ENCODE measurements at regions not wholly inside any gene's neighbourhood (a gene's known extent, or its start where the extent isn't known, plus 50 kb on each side); places are given as distances from the start of the nearest gene placed in this dataset.
"Not testable (repeated sequence)": the region's sequence is repeated elsewhere in the genome, so short reads cannot be mapped to it uniquely, and the experiment has no call there.

DNA sequence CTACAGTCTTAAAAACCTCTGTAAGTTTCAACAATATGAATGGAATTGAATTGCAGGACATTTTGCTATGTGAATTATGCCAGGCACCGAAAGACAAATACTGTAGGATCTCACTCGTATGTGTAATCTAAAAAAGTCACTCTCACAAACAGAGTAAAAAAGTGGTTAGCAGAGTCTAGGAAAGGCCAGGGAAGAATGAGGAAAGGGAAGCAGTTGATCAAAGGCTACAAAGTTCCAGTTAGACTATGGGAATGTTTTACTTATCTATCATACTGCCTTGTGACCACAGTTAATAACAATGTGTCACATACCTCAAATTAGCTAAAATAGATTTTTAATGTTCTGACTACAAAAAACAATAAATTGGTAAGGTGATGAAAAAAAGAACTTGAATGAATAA, 565.4 kb upstream of the BRINP3 start:
- in situ Hi-C loops (cut with HindIII; ENCODE audit: low pct_unique_long_range_greater_than_20kb, low sequenced_read_pairs) = no loop called here
- no peak for DNase-seq (ENCODE audit: low read depth, low spot score)

DNA sequence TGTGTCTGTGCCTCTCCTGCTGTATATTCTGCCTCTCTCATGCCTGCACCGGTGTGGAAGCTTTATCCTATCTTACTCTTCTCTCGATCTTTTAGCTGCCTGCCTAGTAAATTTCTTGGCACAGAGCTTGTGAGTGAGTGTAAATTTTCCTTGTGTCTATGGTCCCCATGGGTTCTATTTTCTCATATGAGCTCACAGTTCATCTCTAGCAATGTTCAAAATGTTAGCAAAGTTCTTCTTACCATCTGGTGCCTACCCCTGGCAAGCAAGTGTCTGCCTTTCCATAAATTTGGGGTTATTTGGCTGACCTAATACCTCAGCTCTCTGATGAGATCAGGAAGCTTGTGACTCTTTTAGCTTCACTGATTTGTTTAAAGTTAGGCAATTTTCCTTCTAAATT, 572.1 kb upstream of the BRINP3 start:
- no peak for DNase-seq (ENCODE audit: low read depth, low spot score)
- in situ Hi-C loops (cut with HindIII; ENCODE audit: low pct_unique_long_range_greater_than_20kb, low sequenced_read_pairs) = no loop called here

DNA sequence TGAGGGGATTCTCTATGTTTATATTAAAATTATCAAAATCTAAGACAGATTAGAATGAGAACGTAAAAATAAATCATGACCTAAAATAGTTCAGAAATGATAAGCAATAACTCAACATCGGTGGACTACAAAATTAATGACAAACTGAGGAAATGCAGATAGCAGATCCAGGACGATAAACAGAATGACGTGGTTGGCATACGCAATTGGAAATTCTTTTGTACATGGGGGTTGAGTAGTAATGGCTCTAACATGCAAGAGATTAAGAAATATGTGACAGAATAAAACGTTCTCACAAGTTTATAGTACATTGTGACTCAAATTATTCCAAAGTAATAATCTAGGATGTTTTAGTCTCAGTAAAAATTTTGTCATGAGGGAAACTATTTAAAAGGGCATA, 575.2 kb upstream of the BRINP3 start:
- no peak for DNase-seq (ENCODE audit: low read depth, low spot score)
- in situ Hi-C loops (cut with HindIII; ENCODE audit: low pct_unique_long_range_greater_than_20kb, low sequenced_read_pairs) = no loop called here

DNA sequence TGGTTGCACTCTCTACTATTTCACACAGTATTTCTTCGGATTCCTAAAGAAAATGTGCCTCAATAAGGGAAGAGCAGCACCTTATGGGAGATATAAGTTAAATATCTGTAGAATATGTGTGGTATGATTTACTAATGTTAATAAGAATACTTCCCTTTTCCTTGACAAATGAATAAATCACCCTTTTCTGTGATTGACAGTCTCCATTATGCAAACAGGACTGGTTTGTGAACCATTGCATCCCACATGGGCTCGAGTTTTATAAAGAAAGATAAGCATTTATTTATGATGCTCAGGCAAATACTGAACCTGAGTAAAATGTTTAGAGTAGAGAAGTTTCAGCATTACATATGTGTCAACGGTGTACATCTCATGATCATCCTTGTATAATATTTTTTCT, 587.7 kb upstream of the BRINP3 start:
- in situ Hi-C loops (cut with HindIII; ENCODE audit: low pct_unique_long_range_greater_than_20kb, low sequenced_read_pairs) = no loop called here
- DNase-seq (ENCODE audit: low read depth, low spot score) = no peak

DNA sequence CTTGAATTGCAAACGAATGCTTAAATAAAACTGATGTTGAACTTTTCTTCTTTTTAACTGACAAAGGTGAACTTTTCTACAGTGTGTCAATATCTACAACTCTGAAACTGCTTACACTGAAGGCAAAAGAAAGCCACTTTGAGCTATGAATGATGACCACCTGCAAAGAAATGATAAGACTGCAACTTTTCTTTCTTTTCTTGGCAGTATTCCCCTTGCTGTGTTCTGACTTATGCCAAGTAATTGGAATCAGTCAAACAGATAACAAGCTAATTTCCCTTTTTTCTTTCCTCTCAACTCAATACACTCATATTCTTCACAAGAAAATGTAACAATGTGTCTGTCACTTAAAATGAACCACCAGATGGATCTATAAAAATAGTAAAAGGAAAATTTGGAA, 588.1 kb upstream of the BRINP3 start:
- in situ Hi-C loops (cut with HindIII; ENCODE audit: low pct_unique_long_range_greater_than_20kb, low sequenced_read_pairs) = no loop called here
- DNase-seq (ENCODE audit: low read depth, low spot score) = no peak

DNA sequence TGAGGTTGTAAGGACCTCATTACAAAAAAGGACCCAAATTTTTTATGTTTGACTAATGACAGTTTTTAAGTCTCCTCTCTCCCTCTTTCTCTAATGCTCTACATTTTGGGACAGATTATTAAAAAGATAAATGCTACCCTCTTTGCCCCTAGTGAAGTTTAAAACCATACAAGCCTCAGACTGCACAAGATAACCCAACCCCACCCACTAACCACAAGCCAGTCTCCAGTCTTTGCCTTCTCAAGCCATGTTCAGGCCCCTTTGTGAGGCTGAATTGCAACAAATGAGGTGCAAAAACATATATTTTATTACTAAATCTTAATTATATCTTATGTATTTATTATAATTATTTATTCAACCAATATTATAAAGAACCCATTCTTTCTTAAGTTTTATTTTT, 597.2 kb upstream of the BRINP3 start:
- DNase-seq (ENCODE audit: low read depth, low spot score) = no peak
- in situ Hi-C loops (cut with HindIII; ENCODE audit: low pct_unique_long_range_greater_than_20kb, low sequenced_read_pairs) = no loop called here

DNA sequence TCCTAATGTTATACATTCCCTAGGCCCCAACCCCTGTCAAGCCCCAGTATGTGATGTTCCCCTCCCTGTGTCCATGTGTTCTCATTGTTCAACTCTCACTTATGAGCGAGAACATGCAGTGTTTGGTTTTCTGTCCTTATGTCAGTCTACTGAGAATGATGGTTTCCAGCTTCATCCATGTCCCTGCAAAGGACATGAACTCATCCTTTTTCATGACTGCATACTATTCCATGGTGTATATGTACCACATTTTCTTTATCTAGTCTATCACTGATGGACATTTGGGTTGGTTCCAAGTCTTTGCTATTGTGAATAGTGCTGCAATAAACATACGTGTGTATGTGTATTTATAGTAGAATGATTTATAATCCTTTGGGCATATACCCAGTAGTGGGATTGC, 605.4 kb upstream of the BRINP3 start:
- DNase-seq (ENCODE audit: low read depth, low spot score); in situ Hi-C loops (cut with HindIII; ENCODE audit: low pct_unique_long_range_greater_than_20kb, low sequenced_read_pairs): not testable (repeated sequence)

DNA sequence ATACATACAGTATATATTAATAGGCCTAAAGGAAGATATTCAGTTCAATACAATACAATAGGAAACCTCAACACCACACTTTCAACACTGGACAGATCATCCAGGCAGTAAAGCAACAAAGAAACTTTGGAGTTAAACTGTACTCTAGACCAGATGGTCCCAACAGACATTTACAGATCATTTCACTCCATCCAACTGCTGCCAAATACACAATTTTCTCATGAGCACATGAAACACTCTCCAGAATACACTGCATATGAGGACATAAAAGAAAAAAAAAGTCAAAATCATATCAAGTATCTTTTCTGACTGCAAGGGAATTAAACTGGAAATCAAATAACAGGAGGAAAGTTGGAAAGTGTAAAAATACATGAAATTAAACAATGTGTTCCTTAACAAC, 607.5 kb upstream of the BRINP3 start:
- no peak for DNase-seq (ENCODE audit: low read depth, low spot score)
- in situ Hi-C loops (cut with HindIII; ENCODE audit: low pct_unique_long_range_greater_than_20kb, low sequenced_read_pairs) = no loop called here

DNA sequence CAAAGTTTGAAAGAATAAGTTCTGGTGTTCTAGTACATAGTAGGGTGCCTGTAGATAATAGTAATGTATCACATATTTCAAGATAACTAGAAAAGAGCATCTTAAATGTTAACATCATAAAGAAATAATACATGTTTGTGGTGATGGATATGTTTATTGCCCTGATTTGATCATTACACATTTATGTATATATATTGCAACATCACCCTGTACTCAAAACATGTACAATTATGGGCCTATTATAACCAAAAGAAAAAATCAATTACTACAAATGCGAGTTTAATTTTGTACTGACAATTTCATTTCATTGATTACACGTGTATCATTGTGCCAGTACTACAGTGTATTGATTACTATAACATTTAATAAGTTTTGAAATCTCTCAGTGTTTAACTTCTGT, 609.2 kb upstream of the BRINP3 start:
- in situ Hi-C loops (cut with HindIII; ENCODE audit: low pct_unique_long_range_greater_than_20kb, low sequenced_read_pairs) = no loop called here
- no peak for DNase-seq (ENCODE audit: low read depth, low spot score)

DNA sequence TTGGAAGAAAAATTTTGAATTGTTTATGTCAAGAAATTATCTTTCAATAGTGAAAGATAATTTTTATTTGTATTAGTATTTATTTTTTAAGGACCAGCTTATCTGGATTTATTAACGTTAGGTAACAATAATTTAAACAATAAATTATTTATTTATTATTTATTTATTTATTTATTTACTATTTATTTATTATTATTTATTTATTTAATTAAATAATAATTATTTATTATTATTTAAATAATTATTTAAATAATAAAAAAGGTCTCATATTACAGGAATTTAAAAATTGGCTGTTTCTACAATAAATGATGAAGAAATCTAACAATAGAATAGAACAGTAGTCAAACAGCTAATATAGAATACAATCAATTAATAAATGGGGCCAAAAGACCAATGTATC, 618.7 kb upstream of the BRINP3 start:
- in situ Hi-C loops (cut with HindIII; ENCODE audit: low pct_unique_long_range_greater_than_20kb, low sequenced_read_pairs) = no loop called here
- DNase-seq (ENCODE audit: low read depth, low spot score) = no peak

DNA sequence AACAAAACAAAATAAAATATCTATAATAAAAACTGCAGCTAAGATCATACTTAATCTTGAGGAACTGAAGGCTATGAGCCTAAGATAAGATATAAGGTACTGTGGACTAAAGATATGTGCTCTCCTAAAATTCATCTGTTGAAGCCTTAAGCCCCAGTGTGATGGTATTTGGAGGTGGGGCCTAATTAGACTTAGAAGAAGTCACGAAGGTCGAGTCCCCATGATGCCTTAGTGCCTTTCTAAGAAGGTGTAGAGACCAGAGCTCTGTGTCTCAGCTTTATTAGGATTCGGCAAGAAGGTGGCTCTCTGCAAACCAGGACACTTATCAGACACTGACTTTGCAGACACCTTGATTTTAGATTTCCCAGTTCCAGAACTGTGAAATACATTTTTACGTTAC, 622.0 kb upstream of the BRINP3 start:
- DNase-seq (ENCODE audit: low read depth, low spot score) = no peak
- in situ Hi-C loops (cut with HindIII; ENCODE audit: low pct_unique_long_range_greater_than_20kb, low sequenced_read_pairs) = no loop called here

DNA sequence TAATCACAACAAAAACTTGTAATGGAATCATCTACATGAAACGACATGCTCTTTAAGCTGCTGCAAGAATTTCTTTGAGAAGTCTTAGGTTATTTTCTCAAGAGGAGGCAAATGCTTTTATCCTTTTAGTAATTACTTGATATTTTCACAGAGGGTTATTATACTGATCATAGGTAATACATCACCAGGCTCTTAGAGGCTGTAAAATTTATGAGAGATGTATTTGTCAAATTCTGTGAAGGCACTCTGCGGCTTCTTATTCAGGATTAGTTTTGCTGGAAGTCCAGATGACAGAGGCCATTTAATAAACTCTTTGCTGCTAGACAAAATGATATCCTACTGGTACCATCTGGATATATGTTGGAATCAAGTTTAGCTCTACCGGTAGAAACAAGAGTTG, 624.3 kb upstream of the BRINP3 start:
- no peak for DNase-seq (ENCODE audit: low read depth, low spot score)

DNA sequence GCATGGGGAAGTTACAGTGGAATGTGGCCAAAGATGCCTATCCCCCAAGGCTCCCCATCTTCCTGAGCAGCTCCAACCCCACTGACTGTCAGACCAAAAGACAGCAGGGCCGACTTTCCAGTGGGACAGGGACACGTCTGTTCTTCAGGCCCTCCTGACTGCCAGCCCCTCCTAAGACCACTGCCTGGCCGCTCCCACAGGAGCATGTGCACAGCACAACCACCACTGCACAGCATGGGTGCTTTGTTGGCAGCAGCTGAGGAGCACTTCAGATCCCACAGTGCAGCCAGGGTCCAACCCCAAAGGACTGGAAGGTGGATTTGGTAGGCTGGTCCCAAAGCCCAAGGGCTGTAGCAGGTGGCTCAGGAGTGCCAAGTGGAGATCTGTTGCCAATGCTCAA, 648.3 kb upstream of the BRINP3 start:
- in situ Hi-C loops (cut with HindIII; ENCODE audit: low pct_unique_long_range_greater_than_20kb, low sequenced_read_pairs) = no loop called here
- no peak for DNase-seq (ENCODE audit: low read depth, low spot score)

More for the DNA sequence above, 624.3 kb upstream of the BRINP3 start:
- in situ Hi-C loops (cut with HindIII; ENCODE audit: low pct_unique_long_range_greater_than_20kb, low sequenced_read_pairs) = no loop called here

DNA sequence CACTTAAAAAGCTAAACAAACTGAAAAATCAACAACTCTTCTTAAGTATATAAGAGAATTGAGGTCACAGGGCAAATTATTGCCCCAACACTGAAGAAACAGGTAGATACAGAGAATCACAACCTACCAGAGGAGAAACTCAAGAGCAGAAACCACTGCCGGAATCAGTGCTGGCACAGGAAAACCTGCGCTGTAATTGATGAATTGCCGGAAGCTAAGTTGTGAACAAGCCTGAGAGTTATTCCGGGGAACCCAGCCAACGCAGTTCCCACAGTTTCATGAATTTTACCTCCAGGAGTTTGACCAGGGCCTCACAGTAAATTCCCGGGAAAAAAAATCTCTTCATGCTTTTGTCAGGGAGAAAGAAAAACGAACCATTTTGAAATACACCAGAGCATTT, 657.1 kb upstream of the BRINP3 start:
- in situ Hi-C loops (cut with HindIII; ENCODE audit: low pct_unique_long_range_greater_than_20kb, low sequenced_read_pairs) = no loop called here
- no peak for DNase-seq (ENCODE audit: low read depth, low spot score)

DNA sequence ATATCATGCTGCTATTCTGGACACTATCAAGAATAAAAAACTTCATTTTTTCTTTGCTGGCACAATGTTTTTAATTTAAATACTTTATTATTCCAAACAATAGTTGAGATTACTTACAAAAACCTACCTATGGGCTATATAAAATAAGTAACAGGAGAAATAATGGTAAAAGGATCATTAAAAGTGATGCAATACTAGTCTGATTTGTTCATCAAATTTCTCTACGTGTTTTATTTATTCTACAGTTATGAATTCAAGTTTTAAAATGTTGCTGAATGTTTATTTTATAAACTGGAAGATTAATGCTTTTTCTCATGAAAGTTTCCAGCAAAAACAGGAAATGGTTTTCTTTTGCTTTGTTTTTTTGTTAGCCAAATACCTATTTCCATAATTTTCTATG, 662.4 kb upstream of the BRINP3 start:
- in situ Hi-C loops (cut with HindIII; ENCODE audit: low pct_unique_long_range_greater_than_20kb, low sequenced_read_pairs) = no loop called here
- DNase-seq (ENCODE audit: low read depth, low spot score) = no peak

DNA sequence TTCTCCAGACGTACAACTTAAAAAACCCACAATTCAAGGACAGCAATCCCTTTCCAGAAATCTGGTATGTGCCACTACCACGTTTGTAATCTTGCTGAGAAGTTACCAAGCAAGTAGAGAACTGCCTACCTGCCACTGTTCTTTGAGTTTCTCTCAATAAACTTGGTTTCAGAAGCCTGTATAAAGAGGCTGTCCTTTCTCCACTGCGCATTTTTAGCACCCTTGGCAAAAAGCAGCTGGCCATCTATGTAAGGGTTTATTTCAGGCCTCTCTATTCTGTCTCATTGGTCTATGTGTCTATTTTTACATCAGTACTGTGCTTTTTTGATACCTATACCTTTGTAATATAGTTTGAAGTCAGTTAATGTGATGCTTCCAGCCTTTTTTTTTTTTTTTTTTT, 665.1 kb upstream of the BRINP3 start:
- in situ Hi-C loops (cut with HindIII; ENCODE audit: low pct_unique_long_range_greater_than_20kb, low sequenced_read_pairs) = no loop called here
- DNase-seq (ENCODE audit: low read depth, low spot score) = no peak

DNA sequence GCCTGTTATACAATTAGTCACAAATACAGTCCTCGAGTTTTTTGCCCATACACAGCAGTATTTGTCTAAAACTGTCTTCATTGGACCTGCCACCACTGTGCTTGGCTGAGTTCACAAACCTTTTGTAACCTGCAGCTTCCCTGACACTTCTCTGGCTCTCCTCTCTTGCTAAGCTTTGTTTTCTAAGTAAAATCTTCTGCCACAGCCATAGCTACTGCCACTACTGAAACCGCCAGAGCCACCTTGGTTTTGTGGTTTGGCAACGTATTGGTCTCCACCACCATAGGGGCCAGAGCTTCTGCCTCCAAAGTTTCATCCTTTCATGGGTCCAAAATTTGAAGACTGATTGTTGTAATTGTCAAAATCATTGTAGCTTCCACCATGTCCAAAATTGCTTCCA, 668.2 kb upstream of the BRINP3 start:
- DNase-seq (ENCODE audit: low read depth, low spot score) = no peak
- in situ Hi-C loops (cut with HindIII; ENCODE audit: low pct_unique_long_range_greater_than_20kb, low sequenced_read_pairs) = no loop called here

DNA sequence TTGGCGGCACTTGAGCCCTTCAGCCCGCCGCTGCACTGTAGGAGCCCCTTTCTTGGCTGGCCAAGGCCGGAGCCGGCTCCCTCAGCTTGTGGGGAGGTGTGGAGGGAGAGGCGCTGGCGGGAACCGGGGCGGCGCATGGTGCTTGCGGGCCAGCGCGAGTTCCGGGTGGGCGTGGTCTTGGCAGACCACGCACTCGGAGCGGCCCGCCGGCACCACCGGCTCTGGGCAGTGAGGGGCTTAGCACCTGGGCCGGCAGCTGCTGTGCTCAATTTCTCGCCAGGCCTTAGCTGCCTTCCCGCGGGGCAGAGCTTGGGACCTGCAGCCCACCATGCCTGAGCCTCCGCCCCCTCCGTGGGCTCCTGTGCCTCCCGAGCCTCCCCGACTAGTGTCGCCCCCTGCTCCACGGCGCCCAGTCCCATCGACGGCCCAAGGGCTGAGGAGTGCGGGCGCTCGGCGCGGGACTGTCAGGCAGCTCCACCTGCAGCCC, 673.7 kb upstream of the BRINP3 start:
- DNase-seq (ENCODE audit: low read depth, low spot score) = no peak
- in situ Hi-C loops (cut with HindIII; ENCODE audit: low pct_unique_long_range_greater_than_20kb, low sequenced_read_pairs) = no loop called here

DNA sequence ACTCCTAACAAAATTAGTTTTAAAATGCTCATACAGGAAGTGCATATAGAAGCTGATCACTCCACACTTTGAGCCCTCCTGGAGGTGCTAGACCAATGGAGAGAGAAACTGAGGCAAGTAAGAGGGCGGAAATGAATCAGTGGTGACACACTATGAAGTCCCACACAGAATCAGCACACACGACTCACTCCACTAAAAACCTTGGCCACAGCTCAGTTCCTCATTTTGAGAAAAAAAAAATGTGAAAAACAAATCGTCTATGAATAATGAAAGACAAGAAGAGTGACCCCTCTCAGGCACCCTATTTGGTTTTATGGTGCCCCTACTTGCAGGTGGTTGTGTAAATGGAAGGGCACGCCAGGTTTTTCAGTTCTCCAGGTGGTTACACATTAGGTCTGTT, 675.1 kb upstream of the BRINP3 start:
- in situ Hi-C loops (cut with HindIII; ENCODE audit: low pct_unique_long_range_greater_than_20kb, low sequenced_read_pairs) = no loop called here
- DNase-seq (ENCODE audit: low read depth, low spot score) = no peak

DNA sequence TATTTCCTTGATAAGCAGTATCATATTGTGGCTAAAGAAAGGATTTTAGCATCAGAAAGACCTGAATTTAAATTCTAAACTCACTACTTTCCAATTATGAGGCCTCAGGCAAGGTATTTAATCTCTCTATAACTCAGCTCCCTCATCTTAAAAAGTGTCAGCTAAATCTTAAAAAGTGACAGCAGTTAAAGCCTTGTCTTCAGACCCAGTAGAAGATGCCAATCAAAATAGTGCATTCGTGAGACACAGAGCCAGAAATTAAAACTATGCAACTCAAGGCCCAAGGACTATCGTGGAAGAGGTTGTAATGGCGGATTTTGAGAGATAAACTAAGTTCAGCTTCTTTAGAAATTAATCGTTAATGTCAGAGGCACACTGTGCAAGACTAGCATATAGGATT, 677.5 kb upstream of the BRINP3 start:
- no peak for DNase-seq (ENCODE audit: low read depth, low spot score)
- in situ Hi-C loops (cut with HindIII; ENCODE audit: low pct_unique_long_range_greater_than_20kb, low sequenced_read_pairs) = no loop called here

All from SK-MEL-5 (cell line).